ENCODE measurements at regions not wholly inside any gene's neighbourhood (a gene's known extent, or its start where the extent isn't known, plus 50 kb on each side); places are given as distances from the start of the nearest gene placed in this dataset.

DNA sequence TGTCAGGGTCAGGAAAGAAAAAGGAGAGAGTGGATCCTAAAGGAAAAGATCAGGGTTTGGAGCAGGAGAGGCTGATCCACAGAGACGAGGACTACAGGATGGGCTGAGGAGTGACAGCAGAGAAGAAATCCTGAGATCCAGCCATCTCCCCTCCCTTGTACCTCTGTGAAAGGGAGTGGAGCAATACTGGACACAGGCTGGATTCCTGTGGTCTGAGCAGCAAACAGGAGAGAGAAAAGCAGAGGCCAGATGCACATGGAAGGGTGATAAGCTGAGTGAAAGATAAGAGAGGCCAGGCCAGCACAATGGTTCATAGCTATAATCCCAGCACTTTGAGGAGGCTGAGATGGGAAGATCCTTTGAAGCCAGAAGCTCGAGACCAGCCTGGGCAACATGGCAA, 472.1 kb upstream of the TSHZ3 start:
- TF ChIP-seq, protein P1, sequence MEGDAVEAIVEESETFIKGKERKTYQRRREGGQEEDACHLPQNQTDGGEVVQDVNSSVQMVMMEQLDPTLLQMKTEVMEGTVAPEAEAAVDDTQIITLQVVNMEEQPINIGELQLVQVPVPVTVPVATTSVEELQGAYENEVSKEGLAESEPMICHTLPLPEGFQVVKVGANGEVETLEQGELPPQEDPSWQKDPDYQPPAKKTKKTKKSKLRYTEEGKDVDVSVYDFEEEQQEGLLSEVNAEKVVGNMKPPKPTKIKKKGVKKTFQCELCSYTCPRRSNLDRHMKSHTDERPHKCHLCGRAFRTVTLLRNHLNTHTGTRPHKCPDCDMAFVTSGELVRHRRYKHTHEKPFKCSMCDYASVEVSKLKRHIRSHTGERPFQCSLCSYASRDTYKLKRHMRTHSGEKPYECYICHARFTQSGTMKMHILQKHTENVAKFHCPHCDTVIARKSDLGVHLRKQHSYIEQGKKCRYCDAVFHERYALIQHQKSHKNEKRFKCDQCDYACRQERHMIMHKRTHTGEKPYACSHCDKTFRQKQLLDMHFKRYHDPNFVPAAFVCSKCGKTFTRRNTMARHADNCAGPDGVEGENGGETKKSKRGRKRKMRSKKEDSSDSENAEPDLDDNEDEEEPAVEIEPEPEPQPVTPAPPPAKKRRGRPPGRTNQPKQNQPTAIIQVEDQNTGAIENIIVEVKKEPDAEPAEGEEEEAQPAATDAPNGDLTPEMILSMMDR (IDR thresholded peaks at IDR 0.05), result no peak
- TF ChIP-seq POLR2A (IDR thresholded peaks at IDR 0.05; ENCODE audit: low read depth) (no peak), POLR2AphosphoS5 (IDR thresholded peaks at IDR 0.05) (no peak), EP300 (IDR thresholded peaks at IDR 0.05) (no peak)

All from esophagus muscularis mucosa (tissue), 4 donors.